GM18505 (cell line): ENCODE measurements at regions not wholly inside any gene's neighbourhood (a gene's known extent, or its start where the extent isn't known, plus 50 kb on each side); places are given as distances from the start of the nearest gene placed in this dataset.

Experiments used
- ATAC-seq: cut with Tn5 transposase; IDR thresholded peaks from one replicate; pipeline ENCODE4 v1.9.1; 2021; ENCODE audit not compliant: unreplicated experiment
- POLR2A ChIP-seq: IDR thresholded peaks from 4 replicates; pipeline ENCODE4 v1.6.1; 2011; ENCODE audit warnings: borderline replicate concordance; ENCODE audit not compliant: insufficient read depth, insufficient read length; ENCODE audit errors: extremely low read depth

GRCh38 chr11:111063726-111064517, 181.6 kb upstream of the POU2AF2 start:
- ATAC-seq: no peak
- TF ChIP-seq POLR2A: no peak

DNA sequence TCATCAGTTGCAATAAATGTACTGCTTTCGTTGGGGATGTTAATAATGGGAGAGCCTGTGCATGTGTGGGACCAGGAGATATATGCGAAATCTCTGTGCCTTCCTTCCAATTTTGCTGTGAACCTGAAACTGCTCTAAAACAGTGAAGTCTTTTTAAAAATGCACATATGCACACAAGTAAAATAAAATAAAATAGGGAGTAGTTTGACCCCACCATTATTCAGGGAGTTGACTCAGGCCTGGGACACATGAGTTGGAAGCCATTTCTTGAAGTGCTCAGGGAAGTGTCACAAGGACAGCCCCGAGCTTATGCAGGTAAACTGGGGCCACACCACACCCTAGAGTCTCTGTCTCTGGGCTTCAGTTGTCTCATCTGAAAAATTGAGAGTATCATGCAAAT, 183.1 kb upstream of the POU2AF2 start:
- no peak for TF ChIP-seq POLR2A
- no peak for ATAC-seq

DNA sequence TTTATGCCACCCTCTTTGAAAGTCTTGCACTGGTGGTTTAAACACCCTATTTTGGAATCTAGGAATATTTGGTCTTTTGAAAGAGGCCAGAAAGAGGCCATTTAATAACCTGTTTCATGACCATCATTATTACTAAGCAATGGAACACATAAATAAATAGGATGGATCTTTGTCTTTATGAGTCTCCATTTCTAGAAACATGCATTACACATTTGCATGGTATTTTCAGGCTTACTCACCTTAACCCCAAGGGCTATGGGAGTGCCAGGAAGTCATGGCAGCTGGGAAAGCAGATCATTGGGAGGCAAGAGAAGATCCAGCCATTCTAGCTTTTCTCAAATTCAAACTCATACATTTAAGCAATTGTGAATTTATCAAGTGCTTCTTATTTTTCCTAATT, 185.8 kb upstream of the POU2AF2 start:
- no peak for ATAC-seq
- no peak for TF ChIP-seq POLR2A

DNA sequence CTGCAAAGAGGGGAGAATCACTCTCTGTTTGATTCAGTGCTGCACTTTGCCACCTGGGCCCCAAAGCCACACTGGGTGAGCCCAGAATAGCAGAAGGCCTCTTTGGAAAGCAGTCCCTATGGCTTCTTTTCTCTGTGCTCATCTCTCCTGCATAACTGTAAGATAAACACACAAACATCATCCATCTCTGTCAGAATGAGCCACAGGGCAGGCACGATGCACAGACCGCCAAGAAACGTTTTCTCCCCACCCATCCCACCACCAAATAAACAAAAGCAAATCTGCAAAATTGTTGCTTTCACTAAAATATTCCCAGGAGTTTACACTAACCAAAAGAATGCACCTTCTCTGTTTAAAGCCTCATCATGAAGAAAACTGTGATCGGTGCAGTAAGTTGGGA, 196.4 kb upstream of the POU2AF2 start:
- TF ChIP-seq POLR2A: no peak

GRCh38 chr11:111047374-111047773, 198.2 kb upstream of the POU2AF2 start:
- TF ChIP-seq POLR2A: no peak
- no peak for ATAC-seq

More for the DNA sequence above, 196.4 kb upstream of the POU2AF2 start:
- ATAC-seq: no peak

DNA sequence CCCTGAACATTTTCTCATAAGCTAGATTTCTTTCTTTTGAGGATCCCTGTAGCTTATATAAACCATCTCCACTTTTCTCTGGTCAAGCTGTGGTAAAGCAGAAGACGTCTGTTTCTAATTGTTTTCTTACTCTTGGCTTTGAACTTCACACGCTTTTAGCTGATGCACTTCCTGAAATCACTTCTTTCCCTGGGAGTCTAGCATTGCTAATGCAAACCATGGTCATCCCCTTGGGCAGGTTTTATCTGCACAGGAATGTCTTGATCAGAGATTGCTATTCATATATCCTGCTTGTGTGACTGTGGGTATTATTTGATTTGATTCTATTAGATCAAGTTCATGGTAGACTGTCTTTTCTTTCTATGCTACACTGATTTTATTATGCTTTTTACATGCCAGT, 199.2 kb upstream of the POU2AF2 start:
- ATAC-seq: no peak
- no peak for TF ChIP-seq POLR2A

GRCh38 chr11:111045874-111046273, 199.7 kb upstream of the POU2AF2 start:
- no peak for TF ChIP-seq POLR2A
- no peak for ATAC-seq

DNA sequence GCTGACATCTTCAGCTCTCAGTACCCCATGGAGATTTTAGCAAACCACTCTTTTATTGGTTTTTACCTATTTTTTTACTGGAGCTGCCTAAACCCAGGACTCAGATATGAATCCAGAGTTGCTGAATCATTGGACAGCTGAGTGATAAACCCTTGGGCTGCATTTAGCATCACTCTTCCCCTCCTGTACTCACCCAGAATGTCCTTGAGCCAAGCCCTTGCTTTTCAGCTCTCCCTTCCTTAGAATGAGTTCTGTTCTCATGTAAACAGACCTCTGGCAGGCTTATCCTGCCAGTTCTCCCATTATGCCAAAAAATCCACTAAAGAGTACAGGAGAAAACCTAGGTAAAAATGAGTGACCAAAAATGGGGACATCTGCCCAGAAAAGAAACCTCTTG, 200.1 kb upstream of the POU2AF2 start:
- ATAC-seq: no peak
- TF ChIP-seq POLR2A: no peak

- ATAC-seq: no peak
- no peak for TF ChIP-seq POLR2A
Measured at GRCh38 chr11:111044751-111045406, 200.6 kb upstream of the POU2AF2 start.

GRCh38 chr11:111039982-111040381, 205.5 kb upstream of the POU2AF2 start:
- no peak for ATAC-seq
- TF ChIP-seq POLR2A: no peak

DNA sequence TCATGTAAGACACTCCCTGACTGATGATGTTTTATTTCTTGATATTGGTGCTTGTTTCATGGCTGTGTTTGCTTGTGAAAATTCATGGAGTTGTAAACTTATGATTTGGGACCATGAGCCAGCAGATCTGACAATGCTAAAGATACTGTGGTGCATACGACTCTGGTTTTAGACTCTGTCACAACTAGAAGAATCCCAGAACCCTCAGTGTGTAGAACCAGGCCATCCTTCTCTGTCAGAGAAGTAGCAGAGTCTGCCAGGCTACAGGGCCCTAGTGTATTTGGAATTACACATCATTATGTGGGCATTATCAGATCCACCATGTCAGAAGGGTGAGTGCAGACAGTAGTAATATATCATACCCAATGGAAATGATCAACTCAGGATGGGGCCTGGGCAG, 209.8 kb upstream of the POU2AF2 start:
- no peak for ATAC-seq
- no peak for TF ChIP-seq POLR2A

GRCh38 chr11:111026241-111026640, 219.3 kb upstream of the POU2AF2 start:
- ATAC-seq: no peak
- TF ChIP-seq POLR2A: no peak

DNA sequence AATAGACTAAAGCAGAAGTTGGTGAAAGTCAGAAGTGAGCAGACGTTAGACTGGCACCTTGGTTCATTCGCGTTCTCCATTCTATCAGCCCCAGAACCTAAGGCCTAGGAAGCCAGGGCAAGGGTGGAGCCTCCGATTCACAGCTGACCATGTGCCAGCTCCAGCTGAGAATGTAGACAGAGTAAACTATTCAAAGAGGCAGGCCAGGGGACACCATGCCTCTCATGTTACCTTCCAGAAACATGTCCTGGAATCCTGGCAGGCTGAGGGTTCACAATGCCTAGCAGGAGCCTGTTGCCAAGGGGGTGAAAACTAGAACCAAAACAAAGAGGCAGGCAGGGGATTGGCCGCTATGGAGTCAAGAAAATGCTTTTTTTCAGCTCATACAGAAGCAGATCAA, 224.4 kb upstream of the POU2AF2 start:
- ATAC-seq: no peak
- TF ChIP-seq POLR2A: no peak

DNA sequence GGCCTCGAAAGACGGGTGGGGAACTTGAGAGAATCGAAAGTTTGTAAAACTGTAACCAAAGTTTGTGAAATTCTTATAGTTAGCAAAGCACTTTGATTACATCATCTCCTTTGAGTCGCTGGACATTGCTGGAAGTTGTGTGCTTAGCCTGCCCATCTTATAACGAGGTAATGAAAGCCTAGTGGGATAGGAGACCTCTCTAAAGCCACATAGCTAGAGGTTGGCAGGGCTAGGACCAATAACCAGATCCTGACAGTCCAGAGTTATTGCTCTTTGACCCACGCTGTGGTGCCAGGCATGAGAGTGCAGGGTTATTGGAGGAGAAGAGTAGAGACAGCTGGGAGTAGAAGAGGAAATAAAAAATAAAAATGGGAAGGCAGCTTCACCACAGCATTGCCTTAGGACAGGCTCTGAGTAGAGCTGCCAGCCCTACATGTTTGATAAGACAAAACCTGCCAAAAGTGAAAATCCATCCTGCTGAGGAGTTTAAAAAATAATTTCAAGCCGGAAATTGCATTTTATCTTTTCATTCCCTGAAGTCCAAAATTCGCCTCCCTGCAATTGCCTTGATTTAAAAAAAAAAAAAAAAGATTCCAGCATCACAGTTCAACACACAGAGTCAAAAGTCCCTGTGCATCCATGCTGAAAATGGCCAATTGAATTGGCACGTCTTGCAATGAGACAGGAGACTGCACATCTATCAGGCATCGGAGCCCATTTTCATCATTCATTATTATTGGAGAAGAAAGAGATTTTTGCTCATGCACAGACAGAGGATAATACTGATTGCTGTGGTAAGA, 225.5 kb upstream of the POU2AF2 start:
- no peak for TF ChIP-seq POLR2A
- no peak for ATAC-seq

DNA sequence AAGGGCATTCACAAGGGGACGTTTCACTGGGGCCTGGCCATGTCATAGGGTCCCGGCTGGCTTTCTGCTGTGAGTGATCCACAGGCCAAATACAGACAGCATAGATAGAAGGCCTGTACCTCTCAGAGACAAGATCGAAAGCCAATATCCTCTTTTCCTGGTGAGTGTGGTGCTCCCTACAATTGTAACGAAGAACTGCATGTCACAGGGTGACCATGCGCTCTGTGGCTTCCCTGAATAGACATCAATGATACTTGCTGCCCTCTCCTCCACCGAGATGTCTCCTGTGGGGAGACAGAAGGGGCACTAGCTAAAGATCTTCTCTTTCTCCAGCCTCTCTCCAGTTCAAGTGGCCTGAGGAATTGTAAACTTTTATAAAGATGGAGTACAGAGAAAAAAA, 226.1 kb upstream of the POU2AF2 start:
- TF ChIP-seq POLR2A: no peak
- no peak for ATAC-seq

DNA sequence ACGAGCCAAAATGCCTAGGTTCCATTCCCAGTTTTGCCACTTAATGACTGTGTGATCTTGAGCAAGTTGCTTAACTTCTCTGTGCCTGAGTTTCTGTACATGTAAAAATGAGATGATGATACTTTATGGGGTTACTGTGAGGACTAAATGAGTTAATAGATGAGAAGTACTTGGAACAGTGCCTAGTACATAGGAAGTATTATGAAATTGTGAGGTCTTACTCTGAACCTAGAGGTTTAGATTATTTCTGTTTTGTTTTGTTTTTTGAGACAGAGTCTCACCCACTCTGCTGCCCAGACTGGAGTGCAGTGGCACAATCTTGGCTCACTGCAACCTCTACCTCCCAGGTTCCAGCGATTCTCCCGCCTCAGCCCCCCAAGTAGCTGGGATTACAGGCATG, 227.0 kb upstream of the POU2AF2 start:
- no peak for TF ChIP-seq POLR2A
- no peak for ATAC-seq
